ENCODE measurements at regions not wholly inside any gene's neighbourhood (a gene's known extent, or its start where the extent isn't known, plus 50 kb on each side); places are given as distances from the start of the nearest gene placed in this dataset.

- TF ChIP-seq, protein P1, sequence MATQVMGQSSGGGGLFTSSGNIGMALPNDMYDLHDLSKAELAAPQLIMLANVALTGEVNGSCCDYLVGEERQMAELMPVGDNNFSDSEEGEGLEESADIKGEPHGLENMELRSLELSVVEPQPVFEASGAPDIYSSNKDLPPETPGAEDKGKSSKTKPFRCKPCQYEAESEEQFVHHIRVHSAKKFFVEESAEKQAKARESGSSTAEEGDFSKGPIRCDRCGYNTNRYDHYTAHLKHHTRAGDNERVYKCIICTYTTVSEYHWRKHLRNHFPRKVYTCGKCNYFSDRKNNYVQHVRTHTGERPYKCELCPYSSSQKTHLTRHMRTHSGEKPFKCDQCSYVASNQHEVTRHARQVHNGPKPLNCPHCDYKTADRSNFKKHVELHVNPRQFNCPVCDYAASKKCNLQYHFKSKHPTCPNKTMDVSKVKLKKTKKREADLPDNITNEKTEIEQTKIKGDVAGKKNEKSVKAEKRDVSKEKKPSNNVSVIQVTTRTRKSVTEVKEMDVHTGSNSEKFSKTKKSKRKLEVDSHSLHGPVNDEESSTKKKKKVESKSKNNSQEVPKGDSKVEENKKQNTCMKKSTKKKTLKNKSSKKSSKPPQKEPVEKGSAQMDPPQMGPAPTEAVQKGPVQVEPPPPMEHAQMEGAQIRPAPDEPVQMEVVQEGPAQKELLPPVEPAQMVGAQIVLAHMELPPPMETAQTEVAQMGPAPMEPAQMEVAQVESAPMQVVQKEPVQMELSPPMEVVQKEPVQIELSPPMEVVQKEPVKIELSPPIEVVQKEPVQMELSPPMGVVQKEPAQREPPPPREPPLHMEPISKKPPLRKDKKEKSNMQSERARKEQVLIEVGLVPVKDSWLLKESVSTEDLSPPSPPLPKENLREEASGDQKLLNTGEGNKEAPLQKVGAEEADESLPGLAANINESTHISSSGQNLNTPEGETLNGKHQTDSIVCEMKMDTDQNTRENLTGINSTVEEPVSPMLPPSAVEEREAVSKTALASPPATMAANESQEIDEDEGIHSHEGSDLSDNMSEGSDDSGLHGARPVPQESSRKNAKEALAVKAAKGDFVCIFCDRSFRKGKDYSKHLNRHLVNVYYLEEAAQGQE (IDR thresholded peaks at IDR 0.05; ENCODE audit: unreplicated experiment) = no peak
- TF ChIP-seq ETS1 (IDR thresholded peaks at IDR 0.05) (no peak), EZH2phosphoT487 (IDR thresholded peaks at IDR 0.05; ENCODE audit: unreplicated experiment) (no peak)
Measured at GRCh38 chr2:239895116-239895515, 130.0 kb downstream of the NDUFA10 start (continued).

GRCh38 chr2:239894276-239894675 is 130.9 kb downstream of the NDUFA10 start:
- peaks cover 20% of the 10 kb centered on the region for H3K27me3 Mint-ChIP-seq (ENCODE audit: insufficient read depth, low read depth, poor library complexity)

More at GRCh38 chr2:239894276-239894675, 130.9 kb downstream of the NDUFA10 start:
- Histone ChIP-seq H3K4me1 (ENCODE audit: insufficient read depth) (peaks cover 9% of the 10 kb centered on the region; the same call in 1 of the 2 replicates), H3K79me2 (replicated peaks; ENCODE audit: insufficient read depth) (no peaks in the 10 kb centered on the region), H3F3A (replicated peaks; ENCODE audit: low read depth) (no peaks in the 10 kb centered on the region), H3K4me2 (no peak overlapping the region), H3K4me3 (no peak overlapping the region), H3K27ac (ENCODE audit: low read depth) (no peak overlapping the region), H4K20me1 (replicated peaks; ENCODE audit: insufficient read depth) (no peaks in the 10 kb centered on the region), H3K27me3 (ENCODE audit: insufficient read depth) (no peaks in the 10 kb centered on the region), H3K9me2 (ENCODE audit: insufficient read depth) (no peaks in the 10 kb centered on the region; the same call in 1 of the 2 replicates), H3K36me3 (ENCODE audit: insufficient read depth) (no peaks in the 10 kb centered on the region), H2AFZ (no peak overlapping the region)
- DNase-seq (ENCODE audit: low spot score) (no peak), ATAC-seq (no peak)
- TF ChIP-seq CTCF (conservative IDR thresholded peaks at IDR 0.05; ENCODE audit: low read depth in 2 of 2) (no peak), EZH2 (IDR thresholded peaks at IDR 0.05; ENCODE audit: low read depth, unreplicated experiment) (no peak)
- no peak overlapping the region for H3K27ac Mint-ChIP-seq
- peaks cover 21% of the 10 kb centered on the region for H3K4me1 Mint-ChIP-seq
- peaks cover 3% of the 10 kb centered on the region; the same call in 1 of the 3 replicates for H3K36me3 Mint-ChIP-seq (ENCODE audit: low read depth)
- no peak overlapping the region for H3K4me3 Mint-ChIP-seq
- H3K9me3 Mint-ChIP-seq = peaks cover 8% of the 10 kb centered on the region
